Fibroblast of mammary gland (primary cell): ENCODE measurements at regions not wholly inside any gene's neighbourhood (a gene's known extent, or its start where the extent isn't known, plus 50 kb on each side); places are given as distances from the start of the nearest gene placed in this dataset.
"Not testable (repeated sequence)": the region's sequence is repeated elsewhere in the genome, so short reads cannot be mapped to it uniquely, and the experiment has no call there.

ENCODE experiments used
- DNase-seq: peaks from one replicate; pipeline ENCODE4 v3.0.0-alpha.2; 2010; ENCODE audit warnings: low read depth
- H3K4me3 ChIP-seq: 2 replicates; pipeline ENCODE4 v1.5.1; 2011; ENCODE audit warnings: low read depth, mild to moderate bottlenecking, low read length, moderate library complexity; ENCODE audit not compliant: control insufficient read depth
- TF ChIP-seq, protein P1 (sequence below): conservative IDR thresholded peaks from 2 replicates; pipeline ENCODE4 v1.5.1; 2011; ENCODE audit warnings: low read depth, low read length, inconsistent platforms; ENCODE audit not compliant: control insufficient read depth, insufficient read depth

- TF ChIP-seq, protein P1, sequence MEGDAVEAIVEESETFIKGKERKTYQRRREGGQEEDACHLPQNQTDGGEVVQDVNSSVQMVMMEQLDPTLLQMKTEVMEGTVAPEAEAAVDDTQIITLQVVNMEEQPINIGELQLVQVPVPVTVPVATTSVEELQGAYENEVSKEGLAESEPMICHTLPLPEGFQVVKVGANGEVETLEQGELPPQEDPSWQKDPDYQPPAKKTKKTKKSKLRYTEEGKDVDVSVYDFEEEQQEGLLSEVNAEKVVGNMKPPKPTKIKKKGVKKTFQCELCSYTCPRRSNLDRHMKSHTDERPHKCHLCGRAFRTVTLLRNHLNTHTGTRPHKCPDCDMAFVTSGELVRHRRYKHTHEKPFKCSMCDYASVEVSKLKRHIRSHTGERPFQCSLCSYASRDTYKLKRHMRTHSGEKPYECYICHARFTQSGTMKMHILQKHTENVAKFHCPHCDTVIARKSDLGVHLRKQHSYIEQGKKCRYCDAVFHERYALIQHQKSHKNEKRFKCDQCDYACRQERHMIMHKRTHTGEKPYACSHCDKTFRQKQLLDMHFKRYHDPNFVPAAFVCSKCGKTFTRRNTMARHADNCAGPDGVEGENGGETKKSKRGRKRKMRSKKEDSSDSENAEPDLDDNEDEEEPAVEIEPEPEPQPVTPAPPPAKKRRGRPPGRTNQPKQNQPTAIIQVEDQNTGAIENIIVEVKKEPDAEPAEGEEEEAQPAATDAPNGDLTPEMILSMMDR, result no peak
- DNase-seq, result no peak
- no peak overlapping the region for H3K4me3 ChIP-seq
These were observed 89.5 kb upstream of the ARX start for GRCh38 chrX:25105221-25105620.

- TF ChIP-seq, protein P1, result no peak
- no peak for DNase-seq
- no peak overlapping the region for H3K4me3 ChIP-seq
These were observed 80.8 kb upstream of the ARX start for GRCh38 chrX:25096522-25097045.

GRCh38 chrX:25091152-25091551 is 75.4 kb upstream of the ARX start:
- DNase-seq, H3K4me3 ChIP-seq: not testable (repeated sequence)

DNA sequence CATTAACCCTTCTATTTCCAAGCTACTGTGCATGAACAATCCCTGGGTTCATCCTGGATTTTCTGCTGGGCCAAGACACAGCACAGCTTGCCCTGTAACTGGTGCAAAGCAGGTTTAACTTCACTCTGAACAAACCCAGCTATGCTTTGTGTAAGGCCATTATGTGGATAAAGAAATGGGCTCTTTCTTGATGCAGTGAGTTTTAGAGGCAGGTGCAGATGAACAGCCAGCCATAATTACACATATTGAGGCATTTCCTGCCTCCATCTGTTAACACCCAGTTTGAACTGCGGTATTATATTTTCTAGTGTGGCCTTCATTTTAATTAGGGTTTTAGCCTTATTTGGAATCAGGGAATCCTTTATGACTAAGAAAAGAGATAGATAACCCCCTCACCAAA is 68.7 kb upstream of the ARX start:
- no peak overlapping the region for H3K4me3 ChIP-seq
- DNase-seq, result no peak

DNA sequence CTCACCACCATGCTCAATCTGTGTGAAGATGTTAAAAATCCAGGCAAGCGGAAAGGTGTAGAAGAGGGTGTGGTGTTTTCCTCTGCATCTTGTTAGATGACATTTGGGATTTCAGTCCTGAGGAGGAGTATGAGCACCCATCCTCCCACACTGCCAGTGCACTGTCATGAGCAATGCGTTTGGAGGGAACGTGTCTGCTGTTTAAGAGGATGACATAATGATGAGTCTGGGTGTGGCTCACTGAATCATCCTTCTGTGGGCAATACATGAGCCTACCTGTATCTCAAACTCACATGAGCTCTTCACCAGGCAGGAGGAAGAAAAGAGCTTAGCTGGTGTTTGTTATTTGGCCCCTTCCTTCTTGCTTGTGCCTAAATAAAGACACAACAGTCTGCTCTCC is 67.9 kb upstream of the ARX start:
- DNase-seq, result no peak

More for the DNA sequence above, 68.7 kb upstream of the ARX start:
- TF ChIP-seq, protein P1, result no peak

DNA sequence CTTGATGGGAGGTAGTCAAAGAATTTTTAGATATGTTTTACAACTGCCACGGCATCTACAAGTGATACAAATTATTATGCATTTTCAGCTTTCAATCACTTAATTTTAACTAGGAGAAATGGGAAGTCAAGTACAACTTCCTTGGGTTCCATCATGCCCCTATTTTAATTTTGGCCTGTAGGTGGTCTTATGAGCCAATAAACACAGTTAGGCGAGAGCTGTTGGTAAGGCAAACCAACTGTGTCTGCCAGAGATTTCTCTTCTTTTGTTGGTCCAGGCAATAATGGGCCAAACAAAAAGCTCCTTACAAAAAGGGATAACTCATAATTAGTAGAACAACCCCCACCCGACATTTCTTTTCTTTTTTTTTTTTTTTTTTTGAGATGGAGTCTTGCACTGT is 63.3 kb upstream of the ARX start:
- DNase-seq, result no peak
- TF ChIP-seq, protein P1, result no peak

More for the DNA sequence above, 67.9 kb upstream of the ARX start:
- TF ChIP-seq, protein P1, result no peak
- no peak overlapping the region for H3K4me3 ChIP-seq

DNA sequence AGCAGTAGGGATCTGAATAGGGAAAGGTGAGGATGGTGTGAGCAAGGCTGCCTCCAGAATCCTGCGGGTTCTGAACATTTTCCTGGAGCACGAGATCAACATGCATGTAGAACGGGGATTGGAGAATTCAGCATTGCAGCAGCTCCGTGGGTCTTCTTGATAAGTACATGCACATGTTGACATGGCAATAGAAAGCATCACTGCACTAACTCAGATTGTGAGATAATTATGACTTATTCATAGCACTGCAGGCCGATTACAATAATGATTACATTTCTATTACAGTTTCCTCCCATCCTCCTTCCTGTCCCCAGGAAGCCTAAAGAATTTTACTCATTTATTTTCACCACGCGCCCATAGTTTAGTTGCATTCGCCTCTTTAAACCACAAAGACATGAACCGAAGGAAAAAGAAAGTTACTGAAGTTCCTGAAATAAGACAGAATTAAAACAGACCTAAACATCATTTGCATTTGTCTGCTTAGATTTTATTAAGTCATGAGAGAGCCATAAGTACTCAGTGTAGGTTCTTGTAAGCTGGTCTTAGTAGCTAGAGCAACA is 61.3 kb upstream of the ARX start:
- H3K4me3 ChIP-seq, result no peak overlapping the region
- TF ChIP-seq, protein P1, result no peak
- no peak for DNase-seq

More for the DNA sequence above, 63.3 kb upstream of the ARX start:
- H3K4me3 ChIP-seq, result no peak overlapping the region
